Gastroesophageal sphincter (tissue), 3 donors: ENCODE measurements at regions not wholly inside any gene's neighbourhood (a gene's known extent, or its start where the extent isn't known, plus 50 kb on each side); places are given as distances from the start of the nearest gene placed in this dataset.

Experiments
- EP300 ChIP-seq: sonication (generic); formaldehyde crosslinking; IDR thresholded peaks from one replicate; pipeline ENCODE4 v1.6.1; 2017; ENCODE audit warnings: antibody characterized with exemption, mild to moderate bottlenecking
- POLR2A ChIP-seq, 2 donors: fragments of 450-650 bp; IDR thresholded peaks; one replicate each; pipeline ENCODE4 v1.6.1; 2017; ENCODE audit warnings: antibody characterized with exemption in 2 of 2, mild to moderate bottlenecking in 2 of 2, moderate library complexity in 1 of 2
- POLR2AphosphoS5 ChIP-seq: sonication (generic); formaldehyde crosslinking; IDR thresholded peaks from one replicate; pipeline ENCODE4 v1.6.1; 2017; ENCODE audit warnings: antibody characterized with exemption
- TF ChIP-seq, protein P1 (sequence below), 4 experiments: fragments of 200-600 bp in 2 of 4; fragments of 450-650 bp in 2 of 4; sonication (generic) in 1 of 4; IDR thresholded peaks; one replicate each; pipeline ENCODE4 v1.5.1; 2017 to 2019; ENCODE audit warnings: antibody characterized with exemption in 4 of 4, mild to moderate bottlenecking in 2 of 4, moderate library complexity in 2 of 4

DNA sequence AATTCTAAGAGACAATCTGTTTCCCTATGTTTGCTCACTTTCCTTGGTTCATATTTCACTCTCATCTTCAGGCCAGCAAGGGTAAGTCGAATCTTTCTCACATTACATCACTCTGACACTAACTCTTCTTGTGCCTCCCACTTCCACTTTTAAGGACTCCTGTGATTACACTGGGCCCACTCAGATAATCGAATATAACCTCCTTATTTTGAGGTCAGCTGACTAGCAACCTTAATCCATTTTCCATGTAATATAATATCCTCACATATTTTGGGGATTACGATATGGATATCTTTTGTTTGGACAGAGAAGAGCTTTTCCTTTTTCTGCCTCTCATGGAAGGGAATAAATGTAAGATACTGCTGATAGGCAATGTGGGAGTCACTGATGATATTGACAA, 2015.7 kb upstream of the LRRTM1 start:
- no peak for TF ChIP-seq EP300
- TF ChIP-seq POLR2A (IDR thresholded peaks at IDR 0.05) = no peak
- TF ChIP-seq POLR2AphosphoS5 = no peak
- TF ChIP-seq, protein P1, sequence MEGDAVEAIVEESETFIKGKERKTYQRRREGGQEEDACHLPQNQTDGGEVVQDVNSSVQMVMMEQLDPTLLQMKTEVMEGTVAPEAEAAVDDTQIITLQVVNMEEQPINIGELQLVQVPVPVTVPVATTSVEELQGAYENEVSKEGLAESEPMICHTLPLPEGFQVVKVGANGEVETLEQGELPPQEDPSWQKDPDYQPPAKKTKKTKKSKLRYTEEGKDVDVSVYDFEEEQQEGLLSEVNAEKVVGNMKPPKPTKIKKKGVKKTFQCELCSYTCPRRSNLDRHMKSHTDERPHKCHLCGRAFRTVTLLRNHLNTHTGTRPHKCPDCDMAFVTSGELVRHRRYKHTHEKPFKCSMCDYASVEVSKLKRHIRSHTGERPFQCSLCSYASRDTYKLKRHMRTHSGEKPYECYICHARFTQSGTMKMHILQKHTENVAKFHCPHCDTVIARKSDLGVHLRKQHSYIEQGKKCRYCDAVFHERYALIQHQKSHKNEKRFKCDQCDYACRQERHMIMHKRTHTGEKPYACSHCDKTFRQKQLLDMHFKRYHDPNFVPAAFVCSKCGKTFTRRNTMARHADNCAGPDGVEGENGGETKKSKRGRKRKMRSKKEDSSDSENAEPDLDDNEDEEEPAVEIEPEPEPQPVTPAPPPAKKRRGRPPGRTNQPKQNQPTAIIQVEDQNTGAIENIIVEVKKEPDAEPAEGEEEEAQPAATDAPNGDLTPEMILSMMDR (IDR thresholded peaks at IDR 0.05) = no peak
